ENCODE measurements at regions not wholly inside any gene's neighbourhood (a gene's known extent, or its start where the extent isn't known, plus 50 kb on each side); places are given as distances from the start of the nearest gene placed in this dataset.
"Not testable (repeated sequence)": the region's sequence is repeated elsewhere in the genome, so short reads cannot be mapped to it uniquely, and the experiment has no call there.

GRCh38 chr18:23311351-23312121 is 141.6 kb upstream of the RIOK3 start:
- DNase-seq: no peak

GRCh38 chr18:23313379-23313778 is 139.7 kb upstream of the RIOK3 start:
- DNase-seq: no peak

- no peak for DNase-seq
Measured at GRCh38 chr18:23314672-23315071, 138.4 kb upstream of the RIOK3 start.

GRCh38 chr18:23316316-23316715 is 136.8 kb upstream of the RIOK3 start:
- no peak for DNase-seq

GRCh38 chr18:23316988-23317387 is 136.1 kb upstream of the RIOK3 start:
- no peak for DNase-seq

- DNase-seq: peak; percentile 64
Measured at GRCh38 chr18:23317975-23318675, 135.0 kb upstream of the RIOK3 start.

- DNase-seq: no peak
Measured at GRCh38 chr18:23320709-23321236, 132.3 kb upstream of the RIOK3 start.

- no peak for DNase-seq
Measured at GRCh38 chr18:23321996-23322395, 131.1 kb upstream of the RIOK3 start.

GRCh38 chr18:23324056-23324811 is 128.9 kb upstream of the RIOK3 start:
- no peak for DNase-seq

- DNase-seq: no peak
Measured at GRCh38 chr18:23324861-23325260, 128.2 kb upstream of the RIOK3 start.

GRCh38 chr18:23329671-23330070 is 123.4 kb upstream of the RIOK3 start:
- not testable (repeated sequence) for DNase-seq

GRCh38 chr18:23330423-23330822 is 122.7 kb upstream of the RIOK3 start:
- no peak for DNase-seq

GRCh38 chr18:23331091-23331920 is 121.8 kb upstream of the RIOK3 start:
- DNase-seq: no peak

- DNase-seq: no peak
Measured at GRCh38 chr18:23332356-23332755, 120.7 kb upstream of the RIOK3 start.

GRCh38 chr18:23333827-23334226 is 119.3 kb upstream of the RIOK3 start:
- no peak for DNase-seq

- DNase-seq: no peak
Measured at GRCh38 chr18:23334569-23334968, 118.5 kb upstream of the RIOK3 start.

- no peak for DNase-seq
Measured at GRCh38 chr18:23336101-23336500, 117.0 kb upstream of the RIOK3 start.

- DNase-seq: no peak
Measured at GRCh38 chr18:23337599-23338444, 115.3 kb upstream of the RIOK3 start.

GRCh38 chr18:23340661-23341060 is 112.4 kb upstream of the RIOK3 start:
- no peak for DNase-seq

GRCh38 chr18:23341383-23341782 is 111.7 kb upstream of the RIOK3 start:
- DNase-seq: no peak

- no peak for DNase-seq
Measured at GRCh38 chr18:23341983-23342382, 111.1 kb upstream of the RIOK3 start.

- no peak for DNase-seq
Measured at GRCh38 chr18:23342506-23342905, 110.6 kb upstream of the RIOK3 start.
